AG04450 (cell line): ENCODE measurements at regions not wholly inside any gene's neighbourhood (a gene's known extent, or its start where the extent isn't known, plus 50 kb on each side); places are given as distances from the start of the nearest gene placed in this dataset.

Source experiments
- CTCF ChIA-PET: fragments of 300-600, 350-600 bp; formaldehyde crosslinking; extraction: SDS; loops from one replicate; lab custom pipeline; 2022; ENCODE audit warnings: antibody characterized with exemption, inconsistent platforms; lab: Charles Lee
- POLR2A ChIA-PET: fragments of 350-600 bp; formaldehyde crosslinking; extraction: SDS; loops from one replicate; lab custom pipeline; 2021; ENCODE audit warnings: antibody characterized with exemption, inconsistent platforms; lab: Yijun Ruan, JAX
- DNase-seq: peaks from one replicate; pipeline ENCODE4 v3.0.0-alpha.2; 2011; ENCODE audit warnings: low read depth, low spot score
- H3K27ac ChIP-seq: one replicate; pipeline ENCODE4 v1.5.1; 2012; ENCODE audit warnings: low read depth, low read length, control low read depth
- H3K27me3 ChIP-seq: one replicate; pipeline ENCODE4 v1.6.0; 2012; ENCODE audit warnings: low read length; ENCODE audit not compliant: control insufficient read depth, insufficient read depth
- H3K4me3 ChIP-seq: 2 replicates; pipeline ENCODE4 v1.5.1; 2011; ENCODE audit warnings: mild to moderate bottlenecking, low read depth, low read length, control low read depth
- H3K9me3 ChIP-seq: 2 replicates; pipeline ENCODE4 v1.5.1; 2012; ENCODE audit warnings: low read length; ENCODE audit not compliant: control insufficient read depth, insufficient read depth
- TF ChIP-seq, protein P1 (sequence below): IDR thresholded peaks from 2 replicates; pipeline ENCODE4 v1.5.1; 2011; ENCODE audit warnings: low read depth, low read length, control low read depth, inconsistent platforms

- CTCF ChIA-PET, result no interaction called here
- TF ChIP-seq, protein P1, sequence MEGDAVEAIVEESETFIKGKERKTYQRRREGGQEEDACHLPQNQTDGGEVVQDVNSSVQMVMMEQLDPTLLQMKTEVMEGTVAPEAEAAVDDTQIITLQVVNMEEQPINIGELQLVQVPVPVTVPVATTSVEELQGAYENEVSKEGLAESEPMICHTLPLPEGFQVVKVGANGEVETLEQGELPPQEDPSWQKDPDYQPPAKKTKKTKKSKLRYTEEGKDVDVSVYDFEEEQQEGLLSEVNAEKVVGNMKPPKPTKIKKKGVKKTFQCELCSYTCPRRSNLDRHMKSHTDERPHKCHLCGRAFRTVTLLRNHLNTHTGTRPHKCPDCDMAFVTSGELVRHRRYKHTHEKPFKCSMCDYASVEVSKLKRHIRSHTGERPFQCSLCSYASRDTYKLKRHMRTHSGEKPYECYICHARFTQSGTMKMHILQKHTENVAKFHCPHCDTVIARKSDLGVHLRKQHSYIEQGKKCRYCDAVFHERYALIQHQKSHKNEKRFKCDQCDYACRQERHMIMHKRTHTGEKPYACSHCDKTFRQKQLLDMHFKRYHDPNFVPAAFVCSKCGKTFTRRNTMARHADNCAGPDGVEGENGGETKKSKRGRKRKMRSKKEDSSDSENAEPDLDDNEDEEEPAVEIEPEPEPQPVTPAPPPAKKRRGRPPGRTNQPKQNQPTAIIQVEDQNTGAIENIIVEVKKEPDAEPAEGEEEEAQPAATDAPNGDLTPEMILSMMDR, result no peak
- POLR2A ChIA-PET, result no interaction called here
- H3K27me3 ChIP-seq, result no peaks in the 10 kb centered on the region
- H3K4me3 ChIP-seq, result no peak overlapping the region
- H3K9me3 ChIP-seq, result peaks cover 95% of the 10 kb centered on the region
- H3K27ac ChIP-seq, result no peak overlapping the region
- no peak for DNase-seq
These were observed 885.6 kb downstream of the BRD1 start for GRCh38 chr22:48941903-48942575.

DNA sequence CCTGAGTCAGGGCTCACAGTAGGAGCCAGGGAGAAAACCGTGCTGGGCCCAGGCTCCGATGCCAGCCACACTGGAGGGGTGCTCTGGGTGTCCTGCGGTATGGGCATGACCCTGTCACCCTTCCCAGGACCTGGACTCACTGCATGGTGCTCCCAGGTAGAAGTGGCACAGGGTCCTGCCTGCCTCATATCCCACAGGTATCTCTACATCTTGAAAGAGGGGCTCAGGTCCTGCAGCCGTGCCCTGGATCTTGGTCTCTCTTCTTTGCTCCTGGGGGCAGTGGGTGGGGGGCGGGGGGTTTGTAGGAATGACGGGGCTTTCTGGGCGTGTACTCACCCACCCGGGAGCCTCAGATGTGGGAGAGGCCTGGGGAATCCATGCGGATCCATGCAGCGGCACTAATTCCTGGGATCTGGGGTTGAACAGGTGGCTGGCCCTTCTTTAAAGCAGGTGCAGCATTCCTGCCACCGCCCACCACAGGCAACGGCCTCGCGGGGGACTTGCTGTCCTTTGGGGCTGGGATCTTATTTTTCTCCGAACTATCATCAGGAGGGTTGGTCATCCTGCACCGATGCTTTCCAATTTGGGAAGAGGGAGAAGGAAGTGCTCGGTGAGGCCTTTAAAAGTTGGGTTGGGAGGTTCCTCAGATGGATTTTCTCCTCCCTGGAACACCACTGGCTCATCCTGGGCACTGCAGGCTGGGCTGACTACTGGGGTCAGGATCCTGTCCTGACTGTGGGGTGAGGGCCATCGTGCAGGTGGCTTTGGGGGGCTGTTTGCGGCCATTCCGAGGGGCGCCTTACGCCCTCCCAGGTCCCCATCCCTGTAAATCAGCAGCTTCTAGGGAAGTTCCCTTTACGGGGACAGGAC lies 886.4 kb downstream of the BRD1 start:
- POLR2A ChIA-PET, result no interaction called here
- H3K27ac ChIP-seq, result no peak overlapping the region
- TF ChIP-seq, protein P1, result no peak
- no peak for DNase-seq
- no peaks in the 10 kb centered on the region for H3K27me3 ChIP-seq
- CTCF ChIA-PET, result no interaction called here
- H3K4me3 ChIP-seq, result no peak overlapping the region
- peaks cover 91% of the 10 kb centered on the region for H3K9me3 ChIP-seq

GRCh38 chr22:48940266-48941032 lies 887.2 kb downstream of the BRD1 start:
- no peak for DNase-seq
- Histone ChIP-seq H3K27me3 (no peaks in the 10 kb centered on the region), H3K27ac (no peak overlapping the region), H3K4me3 (no peak overlapping the region), H3K9me3 (peaks cover 83% of the 10 kb centered on the region)
- CTCF ChIA-PET, result no interaction called here
- POLR2A ChIA-PET, result no interaction called here
- TF ChIP-seq, protein P1, result no peak

DNA sequence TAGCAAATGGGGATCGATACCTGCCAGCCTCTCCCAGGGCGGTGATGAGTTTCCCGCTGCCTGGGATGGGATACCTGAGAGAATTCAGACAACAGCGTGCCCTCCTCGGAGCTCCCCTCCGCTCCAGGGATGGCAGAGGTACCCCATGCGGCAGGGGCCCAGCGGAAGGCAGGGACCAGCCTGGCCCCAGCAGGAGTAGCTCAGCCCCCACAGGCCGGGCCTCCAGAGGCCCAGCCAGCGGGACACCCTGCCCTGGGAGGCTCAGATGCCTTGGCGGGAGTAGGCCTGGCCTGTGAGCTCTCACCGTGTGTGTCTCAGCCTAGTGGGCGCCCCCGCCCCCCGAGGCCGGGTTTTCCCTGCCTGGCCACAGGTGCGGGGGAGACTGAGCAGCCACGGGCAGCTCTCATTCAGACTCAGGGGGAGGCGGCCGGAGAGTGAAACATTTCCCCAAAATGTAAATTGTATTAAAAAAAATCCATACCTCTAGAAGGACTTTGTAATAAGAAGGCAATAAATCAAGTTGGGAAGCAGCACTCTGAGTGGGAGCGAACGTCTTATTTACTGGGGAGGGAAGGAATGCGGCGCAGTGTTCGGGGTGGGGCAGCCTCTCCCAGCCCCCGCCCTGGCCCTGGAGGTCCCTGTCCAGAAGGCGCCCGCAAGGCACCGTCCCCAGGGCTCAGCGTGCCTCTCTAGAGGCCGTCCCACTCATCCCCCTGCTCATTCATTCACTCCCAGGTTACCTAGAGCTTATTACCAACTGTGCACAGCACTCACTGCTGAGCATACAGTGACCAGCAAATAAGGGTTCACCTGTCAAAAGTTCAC lies 888.0 kb downstream of the BRD1 start:
- no peak for DNase-seq
- H3K9me3 ChIP-seq, result peaks cover 75% of the 10 kb centered on the region
- ChIA-PET CTCF (no interaction called here), POLR2A (no interaction called here)
- H3K4me3 ChIP-seq, result no peak overlapping the region
- no peak overlapping the region for H3K27ac ChIP-seq
- TF ChIP-seq, protein P1, result no peak
- no peaks in the 10 kb centered on the region for H3K27me3 ChIP-seq
